ENCODE measurements at regions not wholly inside any gene's neighbourhood (a gene's known extent, or its start where the extent isn't known, plus 50 kb on each side); places are given as distances from the start of the nearest gene placed in this dataset.

GRCh38 chr7:136533732-136534131 is 334.7 kb upstream of the CHRM2 start:
- TF ChIP-seq CTCF (IDR thresholded peaks at IDR 0.05 in 4 of 5, conservative IDR thresholded peaks at IDR 0.05 in 1 of 5) (no peak), POLR2A (IDR thresholded peaks at IDR 0.05) (no peak)

All from gastrocnemius medialis (tissue), 4 donors.